HFF-Myc (cell line): ENCODE measurements at regions not wholly inside any gene's neighbourhood (a gene's known extent, or its start where the extent isn't known, plus 50 kb on each side); places are given as distances from the start of the nearest gene placed in this dataset.

Experiments
- DNase-seq: peaks from one replicate; pipeline ENCODE4 v3.0.0-alpha.2; 2011; ENCODE audit warnings: low read depth; ENCODE audit errors: extremely low read depth
- H3K4me3 ChIP-seq: replicated peaks from 2 replicates; pipeline ENCODE4 v1.5.1; 2011; ENCODE audit warnings: low read depth, mild to moderate bottlenecking, control low read depth, low read length
- TF ChIP-seq, protein P1 (sequence below): IDR thresholded peaks from 2 replicates; pipeline ENCODE4 v1.5.1; 2012; ENCODE audit warnings: mild to moderate bottlenecking, low read depth, low read length, control low read depth; ENCODE audit errors: missing control alignments

DNA sequence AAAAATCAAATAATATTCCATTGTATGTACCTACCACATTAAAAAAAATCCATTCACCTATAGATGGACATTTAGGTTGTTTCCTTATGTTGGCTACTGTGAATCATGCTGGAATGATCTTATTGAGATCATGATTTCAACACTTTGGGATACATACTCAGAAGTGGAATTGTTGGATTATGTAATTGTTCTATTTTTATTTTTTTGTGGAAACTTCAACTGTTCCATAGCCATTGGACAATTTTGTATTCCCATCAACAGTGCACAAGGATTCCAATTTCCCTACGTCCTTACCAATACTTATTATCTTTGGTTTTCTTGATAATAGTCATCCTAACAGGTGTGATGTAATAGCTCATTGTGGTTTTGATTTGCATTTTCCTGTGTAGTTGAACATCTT lies 834.0 kb downstream of the MAFB start:
- H3K4me3 ChIP-seq: no peak overlapping the region
- DNase-seq: no peak
- TF ChIP-seq, protein P1, sequence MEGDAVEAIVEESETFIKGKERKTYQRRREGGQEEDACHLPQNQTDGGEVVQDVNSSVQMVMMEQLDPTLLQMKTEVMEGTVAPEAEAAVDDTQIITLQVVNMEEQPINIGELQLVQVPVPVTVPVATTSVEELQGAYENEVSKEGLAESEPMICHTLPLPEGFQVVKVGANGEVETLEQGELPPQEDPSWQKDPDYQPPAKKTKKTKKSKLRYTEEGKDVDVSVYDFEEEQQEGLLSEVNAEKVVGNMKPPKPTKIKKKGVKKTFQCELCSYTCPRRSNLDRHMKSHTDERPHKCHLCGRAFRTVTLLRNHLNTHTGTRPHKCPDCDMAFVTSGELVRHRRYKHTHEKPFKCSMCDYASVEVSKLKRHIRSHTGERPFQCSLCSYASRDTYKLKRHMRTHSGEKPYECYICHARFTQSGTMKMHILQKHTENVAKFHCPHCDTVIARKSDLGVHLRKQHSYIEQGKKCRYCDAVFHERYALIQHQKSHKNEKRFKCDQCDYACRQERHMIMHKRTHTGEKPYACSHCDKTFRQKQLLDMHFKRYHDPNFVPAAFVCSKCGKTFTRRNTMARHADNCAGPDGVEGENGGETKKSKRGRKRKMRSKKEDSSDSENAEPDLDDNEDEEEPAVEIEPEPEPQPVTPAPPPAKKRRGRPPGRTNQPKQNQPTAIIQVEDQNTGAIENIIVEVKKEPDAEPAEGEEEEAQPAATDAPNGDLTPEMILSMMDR: no peak

- peak; percentile 26 for DNase-seq
- no peak overlapping the region for H3K4me3 ChIP-seq
- TF ChIP-seq, protein P1: no peak
Observed at GRCh38 chr20:39853636-39854035, 835.4 kb downstream of the MAFB start.

- no peak for DNase-seq
- H3K4me3 ChIP-seq: no peak overlapping the region
- TF ChIP-seq, protein P1: no peak
Observed at GRCh38 chr20:39853050-39853449, 836.0 kb downstream of the MAFB start.

GRCh38 chr20:39851459-39851858 lies 837.6 kb downstream of the MAFB start:
- DNase-seq: no peak
- TF ChIP-seq, protein P1: no peak
- H3K4me3 ChIP-seq: no peak overlapping the region

- TF ChIP-seq, protein P1: no peak
- no peak overlapping the region for H3K4me3 ChIP-seq
- DNase-seq: no peak
Observed at GRCh38 chr20:39850821-39851330, 838.2 kb downstream of the MAFB start.

DNA sequence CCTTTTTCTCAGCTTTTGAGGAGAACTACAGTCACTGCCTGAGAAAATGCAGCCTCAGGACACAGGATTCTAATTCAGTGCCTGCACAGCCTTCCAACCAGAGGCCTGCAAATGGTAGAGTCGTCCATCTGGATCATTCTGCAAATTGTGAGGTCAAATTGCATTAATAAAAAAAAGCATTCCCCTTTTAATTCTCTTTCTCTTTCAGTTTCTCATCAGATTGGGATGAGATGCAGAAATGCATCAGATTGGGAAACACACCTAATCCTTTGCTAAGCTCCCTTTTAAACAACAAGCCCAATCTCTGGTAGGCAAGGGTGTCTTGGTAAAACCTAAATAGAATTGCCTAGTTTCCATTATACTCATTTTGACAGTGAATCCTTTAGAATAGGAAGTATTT lies 838.8 kb downstream of the MAFB start:
- no peak for DNase-seq
- TF ChIP-seq, protein P1: no peak
- H3K4me3 ChIP-seq: no peak overlapping the region

DNA sequence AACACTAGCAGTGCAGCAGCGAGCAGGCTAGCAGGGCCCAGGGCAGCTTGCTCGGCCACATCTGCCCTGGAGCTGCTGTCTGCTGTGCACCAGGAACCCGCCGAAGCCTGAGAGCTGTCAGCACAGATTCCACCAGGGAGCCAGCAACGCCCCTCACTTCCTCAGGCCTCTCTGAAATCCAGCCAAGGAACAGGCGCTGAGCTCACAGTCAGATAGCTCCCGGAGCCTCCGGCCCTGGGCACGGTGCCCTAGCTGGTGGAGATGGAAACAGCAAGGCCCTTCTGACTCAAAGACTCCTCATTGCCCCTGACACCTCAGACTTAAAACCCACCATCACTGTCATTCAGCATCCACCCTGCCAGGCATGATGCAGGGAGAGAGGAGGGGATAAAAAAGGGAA lies 839.4 kb downstream of the MAFB start:
- no peak overlapping the region for H3K4me3 ChIP-seq
- DNase-seq: peak; percentile 73
- TF ChIP-seq, protein P1: no peak
